Endothelial cell of umbilical vein (primary cell): ENCODE measurements at regions not wholly inside any gene's neighbourhood (a gene's known extent, or its start where the extent isn't known, plus 50 kb on each side); places are given as distances from the start of the nearest gene placed in this dataset.

Experiments
- BruUV-seq: library from RNA; stranded (reverse); fragments of 400-500 nt; replicated peaks from 2 replicates; lab custom pipeline; 2021; lab: Mats Ljungman, UMichigan
- CTCF ChIA-PET: fragments of 300-600, 350-600 bp; sonication (Branson Sonifier 250); formaldehyde crosslinking; loops from one replicate; lab custom pipeline; 2021; ENCODE audit warnings: antibody characterized with exemption, inconsistent platforms; lab: Charles Lee
- POLR2A ChIA-PET: fragments of 300-600, 350-600 bp; sonication (Branson Sonifier 250); formaldehyde crosslinking; loops from one replicate; lab custom pipeline; 2021; ENCODE audit warnings: antibody characterized with exemption, inconsistent platforms; lab: Charles Lee
- DNase-seq: peaks from one replicate; pipeline ENCODE4 v3.0.0-alpha.2; 2011; ENCODE audit warnings: low read depth, low spot score
- FAIRE-seq: peaks from 2 replicates; lab custom pipeline; 2011; peaks lifted over from hg19 to GRCh38; lab: Jason Lieb, UNC
- H2AFZ ChIP-seq: 2 replicates; pipeline ENCODE4 v1.6.0; 2012; ENCODE audit warnings: low read depth, low read length, control low read depth, inconsistent platforms
- H3K27ac ChIP-seq: 2 replicates; pipeline ENCODE4 v1.5.1; 2011; ENCODE audit warnings: low read depth, mild to moderate bottlenecking, control low read depth, low read length, moderate library complexity; ENCODE audit not compliant: insufficient read depth
- H3K27me3 ChIP-seq, 2 experiments: 2 replicates each; pipeline versions ENCODE4 v1.6.0 to v1.6.1; 2011; ENCODE audit warnings: low read length in 2 of 2, mixed read lengths in 1 of 2; ENCODE audit not compliant: control insufficient read depth in 2 of 2, insufficient read depth in 2 of 2
- H3K36me3 ChIP-seq, 2 experiments: 2 replicates in 1 of 2; 3 replicates in 1 of 2; pipeline ENCODE4 v1.5.1; 2011; ENCODE audit warnings: low read length in 2 of 2, mild to moderate bottlenecking in 1 of 2, moderate library complexity in 1 of 2; ENCODE audit not compliant: control insufficient read depth in 2 of 2, insufficient read depth in 2 of 2; ENCODE audit errors: extremely low read depth in 1 of 2
- H3K4me1 ChIP-seq: 3 replicates; pipeline ENCODE4 v1.5.1; 2011; ENCODE audit warnings: mild to moderate bottlenecking, low read length; ENCODE audit not compliant: control insufficient read depth, insufficient read depth; ENCODE audit errors: extremely low read depth
- H3K4me2 ChIP-seq: 2 replicates; pipeline ENCODE4 v1.6.1; 2011; ENCODE audit warnings: low read length, control low read depth, mixed read lengths; ENCODE audit not compliant: insufficient read depth
- H3K4me3 ChIP-seq, 3 experiments: fragments of 200-600 bp in 1 of 3; sonication (generic), shearing (Covaris generic) in 1 of 3; replicated peaks in 1 of 3; 2 replicates each; pipeline ENCODE4 v1.5.1; 2011 to 2016; ENCODE audit warnings: control low read depth in 3 of 3, low read length in 3 of 3, mild to moderate bottlenecking in 2 of 3, inconsistent platforms in 1 of 3, low read depth in 1 of 3, moderate library complexity in 1 of 3; ENCODE audit not compliant: insufficient read depth in 1 of 3
- H3K79me2 ChIP-seq: 2 replicates; pipeline ENCODE4 v1.6.0; 2012; ENCODE audit warnings: low read length, inconsistent platforms; ENCODE audit not compliant: control insufficient read depth, insufficient read depth
- H3K9ac ChIP-seq: replicated peaks from 2 replicates; pipeline ENCODE3; 2011; ENCODE audit warnings: low read length, control low read depth; ENCODE audit not compliant: insufficient read depth; ENCODE audit errors: extremely low read depth
- H3K9me1 ChIP-seq: replicated peaks from 3 replicates; pipeline ENCODE4 v1.6.0; 2011; ENCODE audit warnings: mild to moderate bottlenecking, low read length; ENCODE audit not compliant: control insufficient read depth, insufficient read depth; ENCODE audit errors: extremely low read depth
- H3K9me3 ChIP-seq: replicated peaks from 2 replicates; pipeline ENCODE4 v1.5.1; 2012; ENCODE audit warnings: low read length, inconsistent platforms; ENCODE audit not compliant: control insufficient read depth, insufficient read depth
- H4K20me1 ChIP-seq: replicated peaks from 2 replicates; pipeline ENCODE3; 2011; ENCODE audit warnings: mild to moderate bottlenecking, low read length; ENCODE audit not compliant: control insufficient read depth, insufficient read depth; ENCODE audit errors: extremely low read depth
- CTCF ChIP-seq, 2 donors: IDR thresholded peaks; 1 replicate in 1 of 2; 2 replicates in 1 of 2; pipeline ENCODE4 v1.5.1; 2011; ENCODE audit warnings: low read length in 2 of 2, mild to moderate bottlenecking in 2 of 2, moderate library complexity in 2 of 2, control low read depth in 1 of 2, inconsistent platforms in 1 of 2, low read depth in 1 of 2; ENCODE audit not compliant: insufficient read depth in 1 of 2; ENCODE audit errors: extremely low read depth in 1 of 2
- EZH2 ChIP-seq: IDR thresholded peaks from 2 replicates; pipeline ENCODE4 v1.6.1; 2012; ENCODE audit warnings: borderline replicate concordance, low read depth, mild to moderate bottlenecking, moderate library complexity, low read length, inconsistent platforms; ENCODE audit not compliant: severe bottlenecking
- FOS ChIP-seq: IDR thresholded peaks from 2 replicates; pipeline ENCODE4 v1.6.1; 2011; ENCODE audit warnings: mild to moderate bottlenecking, low read length, moderate library complexity, borderline replicate concordance; ENCODE audit not compliant: insufficient read depth
- GATA2 ChIP-seq: IDR thresholded peaks from 2 replicates; pipeline ENCODE4 v1.7.0; 2011; ENCODE audit warnings: low read depth, mild to moderate bottlenecking, moderate library complexity, mixed read lengths, low read length; ENCODE audit not compliant: insufficient read length, insufficient read depth
- JUN ChIP-seq: IDR thresholded peaks from 2 replicates; pipeline ENCODE4 v1.6.1; 2011; ENCODE audit warnings: borderline replicate concordance, low read depth; ENCODE audit not compliant: insufficient read length, insufficient read depth
- MAX ChIP-seq: IDR thresholded peaks from 2 replicates; pipeline ENCODE4 v1.6.1; 2011; ENCODE audit not compliant: insufficient read depth, insufficient read length
- MYC ChIP-seq: IDR thresholded peaks from one replicate; pipeline ENCODE4 v1.6.1; 2011; ENCODE audit warnings: mild to moderate bottlenecking, low read depth, low read length
- POLR2A ChIP-seq: IDR thresholded peaks from 2 replicates; pipeline ENCODE4 v1.6.1; 2012; ENCODE audit warnings: low read depth, mild to moderate bottlenecking, control low read depth, low read length
- POLR2AphosphoS5 ChIP-seq: IDR thresholded peaks from 2 replicates; pipeline ENCODE4 v1.6.1; 2012; ENCODE audit warnings: low read depth, mild to moderate bottlenecking, control low read depth, low read length, moderate library complexity; ENCODE audit not compliant: insufficient read depth
- dilution Hi-C: fragments of 300-500 bp; cut with MboI; formaldehyde crosslinking; loops from one replicate; pipeline ENCODE4 v1.15.0; 2019; ENCODE audit warnings: low sequenced_read_pairs; ENCODE audit not compliant: extremely low pct_ligation_motif_present
- intact Hi-C: fragments of 100-400 bp; cut with micrococcal nuclease; formaldehyde crosslinking; loops from one replicate; pipeline ENCODE4 v1.10.0; 2022

GRCh38 chr2:65881592-65881991 lies 449.2 kb upstream of the SPRED2 start:
- no peaks in the 10 kb centered on the region for H4K20me1 ChIP-seq

More at GRCh38 chr2:65881592-65881991, 449.2 kb upstream of the SPRED2 start:
- dilution Hi-C loops = no loop called here
- no peaks in the 10 kb centered on the region for H3K36me3 ChIP-seq
- TF ChIP-seq MAX (no peak), CTCF (IDR thresholded peaks at IDR 0.05; ENCODE audit: extremely low read depth in 1 of 2, insufficient read depth in 1 of 2, low read depth in 1 of 2, low read length in 2 of 2) (no peak), EZH2 (no peak), JUN (no peak), MYC (no peak), POLR2AphosphoS5 (no peak), POLR2A (no peak), GATA2 (no peak), FOS (no peak)
- H3K9me1 ChIP-seq = no peaks in the 10 kb centered on the region
- no peak overlapping the region for H3K4me3 ChIP-seq
- H2AFZ ChIP-seq = no peak overlapping the region
- no peaks in the 10 kb centered on the region for H3K79me2 ChIP-seq
- POLR2A ChIA-PET = no interaction called here
- H3K27ac ChIP-seq = no peak overlapping the region
- no TSS peak for BruUV-seq
- CTCF ChIA-PET = no interaction called here
- H3K9me3 ChIP-seq = no peaks in the 10 kb centered on the region
- intact Hi-C loops = loop anchor here (10.0 kb wide), 1 partner anchor 93 kb away; no protein-coding TSS in a partner anchor
- no peak for FAIRE-seq
- H3K4me2 ChIP-seq = no peak overlapping the region
- no peaks in the 10 kb centered on the region for H3K4me1 ChIP-seq
- no peak for DNase-seq
- H3K9ac ChIP-seq = no peak overlapping the region
- H3K27me3 ChIP-seq = no peaks in the 10 kb centered on the region
